ENCODE measurements at regions not wholly inside any gene's neighbourhood (a gene's known extent, or its start where the extent isn't known, plus 50 kb on each side); places are given as distances from the start of the nearest gene placed in this dataset.

GRCh38 chr11:112847568-112847967 is 113.7 kb upstream of the NCAM1 start:
- ChIA-PET CTCF (no interaction called here), POLR2A (no interaction called here)
- no peak for DNase-seq (ENCODE audit: extremely low spot score)
- TF ChIP-seq FOXK2 (IDR thresholded peaks at IDR 0.05) (no peak), L3MBTL2 (conservative IDR thresholded peaks at IDR 0.05) (no peak), ZNF384 (IDR thresholded peaks at IDR 0.05) (no peak), CTBP1 (IDR thresholded peaks at IDR 0.05; ENCODE audit: borderline replicate concordance) (no peak), ELF4 (IDR thresholded peaks at IDR 0.05) (no peak), TARDBP (IDR thresholded peaks at IDR 0.05) (no peak)

GRCh38 chr11:112852143-112852866 is 108.9 kb upstream of the NCAM1 start:
- no peak for TF ChIP-seq BHLHE40 (IDR thresholded peaks at IDR 0.05; ENCODE audit: borderline replicate concordance)
- no peak for TF ChIP-seq ZNF384 (IDR thresholded peaks at IDR 0.05)
- TF ChIP-seq FOXK2 (IDR thresholded peaks at IDR 0.05) = no peak
- TF ChIP-seq LEF1 (IDR thresholded peaks at IDR 0.05; ENCODE audit: borderline replicate concordance) = no peak
- POLR2A ChIA-PET = no interaction called here
- CTCF ChIA-PET = interaction anchor here (0.6 kb wide), 1 partner anchor 258 kb away, joined by 3 read pairs; no protein-coding TSS in a partner anchor
- DNase-seq (ENCODE audit: extremely low spot score) = no peak

- ChIA-PET CTCF (no interaction called here), POLR2A (no interaction called here)
- no peak for TF ChIP-seq NFRKB (IDR thresholded peaks at IDR 0.05)
- no peak for TF ChIP-seq L3MBTL2 (conservative IDR thresholded peaks at IDR 0.05)
- TF ChIP-seq FOXK2 (IDR thresholded peaks at IDR 0.05) = no peak
- no peak for TF ChIP-seq FOXM1 (IDR thresholded peaks at IDR 0.05; ENCODE audit: borderline replicate concordance)
- TF ChIP-seq ZNF384 (IDR thresholded peaks at IDR 0.05) = no peak
- no peak for TF ChIP-seq BHLHE40 (IDR thresholded peaks at IDR 0.05; ENCODE audit: borderline replicate concordance)
- no peak for TF ChIP-seq LEF1 (IDR thresholded peaks at IDR 0.05; ENCODE audit: borderline replicate concordance)
- no peak for TF ChIP-seq FOXA1 (IDR thresholded peaks at IDR 0.05)
- TF ChIP-seq ELF4 (IDR thresholded peaks at IDR 0.05) = no peak
- DNase-seq (ENCODE audit: extremely low spot score) = no peak
Observed at GRCh38 chr11:112856133-112856532, 105.1 kb upstream of the NCAM1 start.

- DNase-seq (ENCODE audit: extremely low spot score) = no peak
- no peak for TF ChIP-seq SUZ12 (IDR thresholded peaks at IDR 0.05)
- no peak for TF ChIP-seq PKNOX1 (IDR thresholded peaks at IDR 0.05)
- TF ChIP-seq L3MBTL2 (conservative IDR thresholded peaks at IDR 0.05) = no peak
- ChIA-PET POLR2A (no interaction called here), CTCF (no interaction called here)
Observed at GRCh38 chr11:112856591-112856990, 104.6 kb upstream of the NCAM1 start.

- no peak for DNase-seq (ENCODE audit: extremely low spot score)
- no peak for TF ChIP-seq NFRKB (IDR thresholded peaks at IDR 0.05)
- TF ChIP-seq TARDBP (IDR thresholded peaks at IDR 0.05) = no peak
- no peak for TF ChIP-seq BHLHE40 (IDR thresholded peaks at IDR 0.05; ENCODE audit: borderline replicate concordance)
- no peak for TF ChIP-seq PKNOX1 (IDR thresholded peaks at IDR 0.05)
- TF ChIP-seq FOXK2 (IDR thresholded peaks at IDR 0.05) = no peak
- TF ChIP-seq SUZ12 (IDR thresholded peaks at IDR 0.05) = no peak
- TF ChIP-seq FOXM1 (IDR thresholded peaks at IDR 0.05; ENCODE audit: borderline replicate concordance) = no peak
- TF ChIP-seq LEF1 (IDR thresholded peaks at IDR 0.05; ENCODE audit: borderline replicate concordance) = no peak
- TF ChIP-seq FOXA1 (IDR thresholded peaks at IDR 0.05) = no peak
- TF ChIP-seq HDGF (IDR thresholded peaks at IDR 0.05; ENCODE audit: borderline replicate concordance) = no peak
- no peak for TF ChIP-seq ARNT (IDR thresholded peaks at IDR 0.05)
- no peak for TF ChIP-seq SP1 (IDR thresholded peaks at IDR 0.05)
- TF ChIP-seq ELF4 (IDR thresholded peaks at IDR 0.05) = no peak
- no peak for TF ChIP-seq L3MBTL2 (conservative IDR thresholded peaks at IDR 0.05)
- no peak for TF ChIP-seq CTBP1 (IDR thresholded peaks at IDR 0.05; ENCODE audit: borderline replicate concordance)
- no peak for TF ChIP-seq ZNF384 (IDR thresholded peaks at IDR 0.05)
- CTCF ChIA-PET = interaction anchor here (0.7 kb wide), 1 partner anchor 442 kb away, joined by 3 read pairs; no protein-coding TSS in a partner anchor
- POLR2A ChIA-PET = no interaction called here
Observed at GRCh38 chr11:112858289-112859023, 102.8 kb upstream of the NCAM1 start.

GRCh38 chr11:112859787-112860186 is 101.4 kb upstream of the NCAM1 start:
- DNase-seq (ENCODE audit: extremely low spot score) = no peak
- TF ChIP-seq LEF1 (IDR thresholded peaks at IDR 0.05; ENCODE audit: borderline replicate concordance) (no peak), FOXA1 (IDR thresholded peaks at IDR 0.05) (no peak), SP1 (IDR thresholded peaks at IDR 0.05) (no peak), NFRKB (IDR thresholded peaks at IDR 0.05) (no peak)
- POLR2A ChIA-PET = no interaction called here
- CTCF ChIA-PET = no interaction called here

- POLR2A ChIA-PET = no interaction called here
- no peak for TF ChIP-seq SUZ12 (IDR thresholded peaks at IDR 0.05)
- TF ChIP-seq BHLHE40 (IDR thresholded peaks at IDR 0.05; ENCODE audit: borderline replicate concordance) = no peak
- TF ChIP-seq ARNT (IDR thresholded peaks at IDR 0.05) = no peak
- no peak for TF ChIP-seq CTBP1 (IDR thresholded peaks at IDR 0.05; ENCODE audit: borderline replicate concordance)
- no peak for TF ChIP-seq ELF4 (IDR thresholded peaks at IDR 0.05)
- no peak for DNase-seq (ENCODE audit: extremely low spot score)
- CTCF ChIA-PET = interaction anchor here (0.6 kb wide), 1 partner anchor 1026 kb away, joined by 3 read pairs; no protein-coding TSS in a partner anchor
Observed at GRCh38 chr11:112861356-112861755, 99.9 kb upstream of the NCAM1 start.
